Ovary (tissue), 7 donors: ENCODE measurements at regions not wholly inside any gene's neighbourhood (a gene's known extent, or its start where the extent isn't known, plus 50 kb on each side); places are given as distances from the start of the nearest gene placed in this dataset.

Experiments
- DNase-seq, 5 donors: peaks; one replicate each; pipeline ENCODE4 v3.0.0-alpha.2; 2019 to 2020
- H3K27ac ChIP-seq, 2 donors: fragments of 200-600 bp; one replicate each; pipeline versions ENCODE4 v1.5.1 to v1.8.0; 2019 to 2022
- H3K27me3 ChIP-seq: fragments of 200-600 bp; one replicate; pipeline ENCODE4 v1.8.0; 2022
- H3K36me3 ChIP-seq: fragments of 200-600 bp; sonication (generic); one replicate; pipeline ENCODE4 v1.5.1; 2019
- H3K4me1 ChIP-seq: one replicate; pipeline ENCODE4 v1.8.1; 2013; ENCODE audit warnings: mild to moderate bottlenecking, moderate library complexity; ENCODE audit not compliant: insufficient read depth
- H3K4me3 ChIP-seq: fragments of 200-600 bp; sonication (generic); one replicate; pipeline ENCODE4 v1.5.1; 2017
- H3K9me3 ChIP-seq, 2 donors: fragments of 200-600 bp in 1 of 2; sonication (generic) in 1 of 2; one replicate each; pipeline versions ENCODE4 v1.5.1 to v1.8.1; 2013 to 2019; ENCODE audit warnings: mild to moderate bottlenecking in 1 of 2, moderate library complexity in 1 of 2
- EP300 ChIP-seq: sonication (generic); formaldehyde crosslinking; IDR thresholded peaks from one replicate; pipeline ENCODE4 v1.6.1; 2017; ENCODE audit warnings: antibody characterized with exemption
- POLR2A ChIP-seq: fragments of 450-650 bp; IDR thresholded peaks from one replicate; pipeline ENCODE4 v1.6.1; 2017; ENCODE audit warnings: antibody characterized with exemption, mild to moderate bottlenecking, moderate library complexity
- WGBS, 3 donors: extraction: QIAGEN DNeasy Blood & Tissue Kit in 1 of 3; methylation state at CpG; one replicate each; pipeline versions ENCODE4 v1.1.5 to v1.1.7; 2013 to 2017; 5-methylcytosine and 5-hydroxymethylcytosine counted together
- intact Hi-C, 4 donors: fragments of 100-400 bp; cut with DNase I; formaldehyde crosslinking; loops; one replicate each; pipeline versions ENCODE4 v1.11.0 to v1.15.1; 2022 to 2023
- TF ChIP-seq, protein P1 (sequence below), 3 donors: fragments of 450-650 bp in 2 of 3; fragments of 200-600 bp in 1 of 3; IDR thresholded peaks; one replicate each; pipeline versions ENCODE4 v1.5.1 to v1.8.0; 2016 to 2022; ENCODE audit warnings: antibody characterized with exemption in 3 of 3, mild to moderate bottlenecking in 1 of 3
- donor health status: DM: no; HTN: no; CAD: no; lungs with moderate emphysema.
- donor health status: DM: no; HTN: no; CAD: no.
- donor health status: Bipolar disorder and iron deficiency.
- donor health status: DM: no; HTN: no; CAD: no.
- donor health status: DM: yes; HTN: yes; CAD: no.

DNA sequence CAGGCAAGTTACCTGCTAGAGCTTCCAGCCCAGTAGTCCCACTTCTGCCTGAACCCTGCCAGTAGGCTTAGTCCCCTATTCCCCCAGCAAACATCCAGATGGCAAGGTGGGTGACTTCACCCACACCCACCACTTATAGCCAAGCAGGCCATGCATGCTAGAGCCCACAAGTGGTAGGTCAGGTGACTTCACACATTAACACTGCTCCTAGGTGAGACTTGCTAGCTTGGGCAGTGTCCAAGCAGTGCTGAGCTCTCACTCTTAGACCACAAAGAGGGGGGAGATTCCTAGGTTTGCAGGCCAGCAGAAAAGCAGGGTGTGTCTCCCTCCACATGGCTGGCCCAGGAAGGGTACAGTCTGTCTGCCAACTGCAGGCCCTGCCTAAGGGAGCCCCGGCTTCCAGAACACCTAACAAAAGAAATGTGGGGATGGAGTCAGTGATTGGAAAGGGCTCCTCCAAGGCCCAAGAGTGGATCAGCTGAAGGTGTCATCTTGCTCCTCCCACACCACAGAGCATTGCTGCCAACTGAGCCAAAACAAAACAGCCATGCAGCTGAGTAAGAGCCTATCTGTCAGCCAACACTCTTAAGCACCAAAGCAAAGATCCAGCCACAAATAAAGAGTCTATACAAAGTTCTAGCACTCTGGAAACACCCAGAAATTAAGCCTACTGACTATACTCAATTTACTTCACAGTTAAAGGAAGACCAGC lies 158.1 kb upstream of the USP38 start:
- Histone ChIP-seq H3K27ac (no peak overlapping the region), H3K36me3 (no peaks in the 10 kb centered on the region), H3K27me3 (no peaks in the 10 kb centered on the region), H3K4me3 (no peak overlapping the region), H3K9me3 (no peaks in the 10 kb centered on the region), H3K4me1 (no peaks in the 10 kb centered on the region)
- WGBS, 3 donors = 88 to 95% (median 88%) methylated on average over 1 of the region's 1 CpG
- intact Hi-C loops = no loop called here
- TF ChIP-seq POLR2A (no peak), EP300 (no peak)
- TF ChIP-seq, protein P1, sequence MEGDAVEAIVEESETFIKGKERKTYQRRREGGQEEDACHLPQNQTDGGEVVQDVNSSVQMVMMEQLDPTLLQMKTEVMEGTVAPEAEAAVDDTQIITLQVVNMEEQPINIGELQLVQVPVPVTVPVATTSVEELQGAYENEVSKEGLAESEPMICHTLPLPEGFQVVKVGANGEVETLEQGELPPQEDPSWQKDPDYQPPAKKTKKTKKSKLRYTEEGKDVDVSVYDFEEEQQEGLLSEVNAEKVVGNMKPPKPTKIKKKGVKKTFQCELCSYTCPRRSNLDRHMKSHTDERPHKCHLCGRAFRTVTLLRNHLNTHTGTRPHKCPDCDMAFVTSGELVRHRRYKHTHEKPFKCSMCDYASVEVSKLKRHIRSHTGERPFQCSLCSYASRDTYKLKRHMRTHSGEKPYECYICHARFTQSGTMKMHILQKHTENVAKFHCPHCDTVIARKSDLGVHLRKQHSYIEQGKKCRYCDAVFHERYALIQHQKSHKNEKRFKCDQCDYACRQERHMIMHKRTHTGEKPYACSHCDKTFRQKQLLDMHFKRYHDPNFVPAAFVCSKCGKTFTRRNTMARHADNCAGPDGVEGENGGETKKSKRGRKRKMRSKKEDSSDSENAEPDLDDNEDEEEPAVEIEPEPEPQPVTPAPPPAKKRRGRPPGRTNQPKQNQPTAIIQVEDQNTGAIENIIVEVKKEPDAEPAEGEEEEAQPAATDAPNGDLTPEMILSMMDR (IDR thresholded peaks at IDR 0.05) = no peak
- DNase-seq = no peak

DNA sequence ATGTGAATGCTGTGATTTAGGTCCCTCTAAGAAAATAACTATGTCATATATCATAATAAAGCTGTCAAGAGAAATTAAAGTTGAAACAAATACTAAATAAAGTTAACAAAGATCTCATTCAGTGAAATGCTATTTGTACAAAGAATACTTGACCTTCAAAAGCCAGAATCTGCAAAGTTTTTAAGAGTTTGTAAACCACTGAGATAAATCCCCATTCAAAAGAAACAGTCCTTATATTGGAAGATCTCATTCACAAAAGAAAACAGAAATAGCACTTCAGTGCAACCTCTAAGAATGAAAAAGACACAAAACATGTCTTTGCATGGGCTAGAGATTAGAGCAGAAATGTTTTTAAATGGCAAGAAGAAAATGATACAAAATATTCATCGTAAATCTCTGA lies 149.1 kb upstream of the USP38 start:
- 88 to 93% (median 89%) methylated on average over 1 of the region's 1 CpG for WGBS, 3 donors
- no peak for TF ChIP-seq EP300
- TF ChIP-seq, protein P1 (IDR thresholded peaks at IDR 0.05) = no peak
- no peak for TF ChIP-seq POLR2A
- Histone ChIP-seq H3K9me3 (no peaks in the 10 kb centered on the region), H3K4me3 (no peak overlapping the region), H3K36me3 (no peaks in the 10 kb centered on the region), H3K4me1 (no peaks in the 10 kb centered on the region), H3K27me3 (no peaks in the 10 kb centered on the region), H3K27ac (no peak overlapping the region)
- no peak for DNase-seq
- intact Hi-C loops = no loop called here

DNA sequence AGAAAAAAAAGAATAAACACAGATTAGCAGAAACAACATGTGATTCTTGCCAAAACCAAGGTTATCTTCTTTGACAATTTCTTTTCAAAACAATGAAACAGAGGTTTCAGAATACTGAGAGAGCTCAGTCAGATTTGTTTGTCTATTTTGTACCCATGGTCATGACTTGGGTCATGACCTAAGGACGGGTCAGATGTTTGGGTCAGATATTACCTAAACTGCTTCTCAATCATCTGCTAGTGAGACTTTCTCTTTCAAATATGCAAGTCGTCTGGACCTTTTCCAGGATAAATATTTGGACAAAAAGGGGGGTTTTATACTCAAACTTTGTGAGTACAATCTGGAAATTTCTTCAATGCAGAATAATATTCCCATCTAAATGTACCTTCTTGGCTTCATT lies 148.3 kb upstream of the USP38 start:
- Histone ChIP-seq H3K4me3 (no peak overlapping the region), H3K27ac (no peak overlapping the region), H3K9me3 (no peaks in the 10 kb centered on the region), H3K36me3 (no peaks in the 10 kb centered on the region), H3K27me3 (no peaks in the 10 kb centered on the region), H3K4me1 (no peaks in the 10 kb centered on the region)
- intact Hi-C loops = no loop called here
- 51 to 63% (median 60%) methylated on average over 2 of the region's 2 CpGs for WGBS, 3 donors
- DNase-seq = no peak
- TF ChIP-seq EP300 (no peak), POLR2A (no peak)
- TF ChIP-seq, protein P1 (IDR thresholded peaks at IDR 0.05) = no peak

DNA sequence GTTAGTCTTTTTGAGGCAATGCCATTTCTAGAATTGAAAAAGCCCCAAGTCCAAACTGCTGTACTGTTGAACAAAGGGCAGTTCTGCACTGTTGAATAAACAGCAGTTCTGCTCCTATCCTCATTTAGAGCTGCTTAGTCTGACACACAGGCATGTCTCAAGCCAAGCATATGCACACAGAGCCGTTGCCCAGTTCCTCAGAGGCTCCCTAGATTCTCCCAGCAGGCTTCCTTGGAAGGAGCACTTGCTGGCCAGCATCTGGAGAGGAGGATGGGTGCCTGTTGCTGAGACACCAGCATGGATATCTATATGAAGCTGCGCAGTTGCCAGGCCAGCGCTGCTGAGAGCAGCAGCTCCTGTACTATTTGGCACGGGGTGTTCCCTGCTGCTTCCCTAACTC lies 138.3 kb upstream of the USP38 start:
- no peak overlapping the region for H3K4me3 ChIP-seq
- no peak overlapping the region for H3K27ac ChIP-seq
- no peaks in the 10 kb centered on the region for H3K4me1 ChIP-seq
- no peaks in the 10 kb centered on the region for H3K9me3 ChIP-seq
- H3K36me3 ChIP-seq = no peaks in the 10 kb centered on the region
- intact Hi-C loops = no loop called here
- TF ChIP-seq EP300 (no peak), POLR2A (no peak)
- TF ChIP-seq, protein P1 (IDR thresholded peaks at IDR 0.05) = no peak
- H3K27me3 ChIP-seq = no peaks in the 10 kb centered on the region
- WGBS, 3 donors = 81 to 88% (median 87%) methylated on average over 4 of the region's 4 CpGs
- DNase-seq = no peak
